Ascending aorta (tissue), 2 donors: ENCODE measurements at regions not wholly inside any gene's neighbourhood (a gene's known extent, or its start where the extent isn't known, plus 50 kb on each side); places are given as distances from the start of the nearest gene placed in this dataset.

Experiments
- DNase-seq, 2 donors: peaks; one replicate each; pipeline ENCODE4 v3.0.0-alpha.2; 2019; ENCODE audit warnings: low spot score in 2 of 2
- H3K27ac ChIP-seq, 2 donors: fragments of 200-600 bp; sonication (generic); one replicate each; pipeline ENCODE4 v1.5.1; 2016 to 2017; ENCODE audit warnings: mild to moderate bottlenecking in 1 of 2
- H3K27me3 ChIP-seq: fragments of 200-600 bp; sonication (generic); one replicate; pipeline ENCODE4 v1.5.1; 2017
- H3K36me3 ChIP-seq, 2 donors: fragments of 200-600 bp; sonication (generic); one replicate each; pipeline ENCODE4 v1.5.1; 2016
- H3K4me1 ChIP-seq, 2 donors: fragments of 200-600 bp; sonication (generic); one replicate each; pipeline ENCODE4 v1.5.1; 2016 to 2017; ENCODE audit warnings: mild to moderate bottlenecking in 1 of 2
- H3K4me3 ChIP-seq, 2 donors: fragments of 200-600 bp; sonication (generic); one replicate each; pipeline ENCODE4 v1.5.1; 2016 to 2017; ENCODE audit warnings: mild to moderate bottlenecking in 1 of 2
- H3K9me3 ChIP-seq, 2 donors: fragments of 200-600 bp; sonication (generic); one replicate each; pipeline ENCODE4 v1.5.1; 2016
- intact Hi-C: fragments of 100-400 bp; cut with DNase I; formaldehyde crosslinking; loops from one replicate; pipeline ENCODE4 v1.15.1; 2023
- TF ChIP-seq, protein P1 (sequence below), 3 experiments: fragments of 200-600 bp in 2 of 3; fragments of 450-650 bp in 1 of 3; sonication (generic) in 2 of 3; IDR thresholded peaks; one replicate each; pipeline ENCODE4 v1.5.1; 2016 to 2019; ENCODE audit warnings: antibody characterized with exemption in 3 of 3, mild to moderate bottlenecking in 1 of 3, moderate library complexity in 1 of 3

- Histone ChIP-seq H3K4me3 (no peak overlapping the region), H3K36me3 (no peaks in the 10 kb centered on the region), H3K27ac (no peak overlapping the region), H3K4me1 (no peaks in the 10 kb centered on the region), H3K27me3 (no peaks in the 10 kb centered on the region), H3K9me3 (no peaks in the 10 kb centered on the region)
- TF ChIP-seq, protein P1, sequence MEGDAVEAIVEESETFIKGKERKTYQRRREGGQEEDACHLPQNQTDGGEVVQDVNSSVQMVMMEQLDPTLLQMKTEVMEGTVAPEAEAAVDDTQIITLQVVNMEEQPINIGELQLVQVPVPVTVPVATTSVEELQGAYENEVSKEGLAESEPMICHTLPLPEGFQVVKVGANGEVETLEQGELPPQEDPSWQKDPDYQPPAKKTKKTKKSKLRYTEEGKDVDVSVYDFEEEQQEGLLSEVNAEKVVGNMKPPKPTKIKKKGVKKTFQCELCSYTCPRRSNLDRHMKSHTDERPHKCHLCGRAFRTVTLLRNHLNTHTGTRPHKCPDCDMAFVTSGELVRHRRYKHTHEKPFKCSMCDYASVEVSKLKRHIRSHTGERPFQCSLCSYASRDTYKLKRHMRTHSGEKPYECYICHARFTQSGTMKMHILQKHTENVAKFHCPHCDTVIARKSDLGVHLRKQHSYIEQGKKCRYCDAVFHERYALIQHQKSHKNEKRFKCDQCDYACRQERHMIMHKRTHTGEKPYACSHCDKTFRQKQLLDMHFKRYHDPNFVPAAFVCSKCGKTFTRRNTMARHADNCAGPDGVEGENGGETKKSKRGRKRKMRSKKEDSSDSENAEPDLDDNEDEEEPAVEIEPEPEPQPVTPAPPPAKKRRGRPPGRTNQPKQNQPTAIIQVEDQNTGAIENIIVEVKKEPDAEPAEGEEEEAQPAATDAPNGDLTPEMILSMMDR (IDR thresholded peaks at IDR 0.05): no peak
- intact Hi-C loops: loop anchor here (2.0 to 10.0 kb wide), 2 partner anchors 41 to 95 kb away; no protein-coding TSS in a partner anchor
- DNase-seq: no peak
These were observed 221.1 kb upstream of the ZNF32 start for GRCh38 chr10:43869669-43870322.

- no peak overlapping the region for H3K27ac ChIP-seq
- H3K36me3 ChIP-seq: no peaks in the 10 kb centered on the region
- intact Hi-C loops: loop anchor here (2.0 to 10.0 kb wide), 2 partner anchors 42 to 96 kb away; no protein-coding TSS in a partner anchor
- no peaks in the 10 kb centered on the region for H3K9me3 ChIP-seq
- peaks cover 0 to 8% of the 10 kb centered on the region in 2 donors for H3K4me1 ChIP-seq
- H3K4me3 ChIP-seq: no peak overlapping the region
- TF ChIP-seq, protein P1 (IDR thresholded peaks at IDR 0.05): no peak
- DNase-seq: no peak
- H3K27me3 ChIP-seq: no peaks in the 10 kb centered on the region
These were observed 220.3 kb upstream of the ZNF32 start for GRCh38 chr10:43868952-43869351.

- TF ChIP-seq, protein P1 (IDR thresholded peaks at IDR 0.05): no peak
- intact Hi-C loops: loop anchor here (2.0 to 10.0 kb wide), 2 partner anchors 43 to 97 kb away; no protein-coding TSS in a partner anchor
- H3K27me3 ChIP-seq: no peaks in the 10 kb centered on the region
- DNase-seq: no peak
- peak overlapping the region; percentile 41 to 48 for H3K27ac ChIP-seq
- H3K4me3 ChIP-seq: no peak overlapping the region
- H3K36me3 ChIP-seq: no peaks in the 10 kb centered on the region
- H3K9me3 ChIP-seq: no peaks in the 10 kb centered on the region
- H3K4me1 ChIP-seq: peaks cover 0 to 16% of the 10 kb centered on the region in 2 donors
These were observed 219.2 kb upstream of the ZNF32 start for GRCh38 chr10:43867667-43868565.

DNA sequence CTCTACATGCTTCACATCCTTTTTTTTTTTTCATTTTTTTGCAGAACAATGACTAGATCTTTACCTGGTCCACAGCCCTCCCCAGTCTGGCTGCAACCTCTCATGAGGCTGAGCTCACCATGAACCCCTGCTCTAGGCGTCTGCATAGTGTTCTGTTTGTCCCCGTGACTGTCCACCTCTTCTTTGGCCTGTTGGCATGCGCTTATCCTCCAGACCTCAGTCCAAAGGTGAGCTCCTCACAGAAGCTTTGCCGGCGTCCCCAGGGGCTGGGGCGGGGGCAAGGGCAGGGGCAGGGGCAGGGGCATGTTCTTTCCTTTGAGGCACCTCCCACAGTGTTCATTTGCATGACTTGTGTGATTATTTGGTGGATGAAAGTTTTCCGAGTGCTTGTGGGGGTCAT, 218.4 kb upstream of the ZNF32 start:
- H3K9me3 ChIP-seq: no peaks in the 10 kb centered on the region
- peaks cover 0 to 21% of the 10 kb centered on the region in 2 donors for H3K4me1 ChIP-seq
- peak overlapping the region; percentile 5 to 48 for H3K27ac ChIP-seq
- intact Hi-C loops: loop anchor here (10.0 kb wide), 1 partner anchor 98 kb away; no protein-coding TSS in a partner anchor
- TF ChIP-seq, protein P1 (IDR thresholded peaks at IDR 0.05): no peak
- no peaks in the 10 kb centered on the region for H3K36me3 ChIP-seq
- no peak for DNase-seq
- H3K4me3 ChIP-seq: no peak overlapping the region
- no peaks in the 10 kb centered on the region for H3K27me3 ChIP-seq

GRCh38 chr10:43866712-43867111, 218.0 kb upstream of the ZNF32 start:
- TF ChIP-seq, protein P1 (IDR thresholded peaks at IDR 0.05): no peak
- no peak overlapping the region for H3K27ac ChIP-seq

More at GRCh38 chr10:43866712-43867111, 218.0 kb upstream of the ZNF32 start:
- no peak for DNase-seq
- peaks cover 0 to 25% of the 10 kb centered on the region in 2 donors for H3K4me1 ChIP-seq
- intact Hi-C loops: loop anchor here (10.0 kb wide), 1 partner anchor 98 kb away; no protein-coding TSS in a partner anchor
- H3K36me3 ChIP-seq: no peaks in the 10 kb centered on the region
- H3K4me3 ChIP-seq: no peak overlapping the region
- no peaks in the 10 kb centered on the region for H3K27me3 ChIP-seq
- no peaks in the 10 kb centered on the region for H3K9me3 ChIP-seq
